H1 (cell line): ENCODE measurements at regions not wholly inside any gene's neighbourhood (a gene's known extent, or its start where the extent isn't known, plus 50 kb on each side); places are given as distances from the start of the nearest gene placed in this dataset.

Source experiments
- CHD7 ChIP-seq: fragments of 300-600 bp; sonication (generic); IDR thresholded peaks from 2 replicates; pipeline ENCODE4 v1.7.1; 2012; ENCODE audit warnings: low read length, moderate library complexity, mild to moderate bottlenecking, inconsistent platforms; ENCODE audit not compliant: insufficient replicate concordance

- TF ChIP-seq CHD7: no peak
Observed at GRCh38 chr5:4295663-4296339, 700.2 kb downstream of the IRX1 start (continued).
